DND-41 (cell line): ENCODE measurements at regions not wholly inside any gene's neighbourhood (a gene's known extent, or its start where the extent isn't known, plus 50 kb on each side); places are given as distances from the start of the nearest gene placed in this dataset.

Experiments
- EZH2 ChIP-seq: IDR thresholded peaks from 3 replicates; pipeline ENCODE4 v1.6.1; 2012; ENCODE audit warnings: borderline replicate concordance, low read depth, mild to moderate bottlenecking, moderate library complexity, low read length, inconsistent platforms; ENCODE audit not compliant: severe bottlenecking
- TF ChIP-seq, protein P1 (sequence below): IDR thresholded peaks from 2 replicates; pipeline ENCODE4 v1.5.1; 2012; ENCODE audit warnings: borderline replicate concordance, low read length, moderate library complexity, mild to moderate bottlenecking; ENCODE audit not compliant: poor library complexity, severe bottlenecking; ENCODE audit errors: extremely low read depth

- TF ChIP-seq, protein P1, sequence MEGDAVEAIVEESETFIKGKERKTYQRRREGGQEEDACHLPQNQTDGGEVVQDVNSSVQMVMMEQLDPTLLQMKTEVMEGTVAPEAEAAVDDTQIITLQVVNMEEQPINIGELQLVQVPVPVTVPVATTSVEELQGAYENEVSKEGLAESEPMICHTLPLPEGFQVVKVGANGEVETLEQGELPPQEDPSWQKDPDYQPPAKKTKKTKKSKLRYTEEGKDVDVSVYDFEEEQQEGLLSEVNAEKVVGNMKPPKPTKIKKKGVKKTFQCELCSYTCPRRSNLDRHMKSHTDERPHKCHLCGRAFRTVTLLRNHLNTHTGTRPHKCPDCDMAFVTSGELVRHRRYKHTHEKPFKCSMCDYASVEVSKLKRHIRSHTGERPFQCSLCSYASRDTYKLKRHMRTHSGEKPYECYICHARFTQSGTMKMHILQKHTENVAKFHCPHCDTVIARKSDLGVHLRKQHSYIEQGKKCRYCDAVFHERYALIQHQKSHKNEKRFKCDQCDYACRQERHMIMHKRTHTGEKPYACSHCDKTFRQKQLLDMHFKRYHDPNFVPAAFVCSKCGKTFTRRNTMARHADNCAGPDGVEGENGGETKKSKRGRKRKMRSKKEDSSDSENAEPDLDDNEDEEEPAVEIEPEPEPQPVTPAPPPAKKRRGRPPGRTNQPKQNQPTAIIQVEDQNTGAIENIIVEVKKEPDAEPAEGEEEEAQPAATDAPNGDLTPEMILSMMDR, result no peak
- no peak for TF ChIP-seq EZH2
Measured at GRCh38 chr10:76624470-76624869, 1013.1 kb downstream of the KCNMA1 start.
